OCI-LY7 (cell line): ENCODE measurements at regions not wholly inside any gene's neighbourhood (a gene's known extent, or its start where the extent isn't known, plus 50 kb on each side); places are given as distances from the start of the nearest gene placed in this dataset.

ENCODE experiments used
- EZH2phosphoT487 ChIP-seq: fragments of 200-600 bp; sonication (generic); IDR thresholded peaks from 2 replicates; pipeline ENCODE4 v1.6.1; 2018; ENCODE audit warnings: low read depth, borderline replicate concordance, mild to moderate bottlenecking, mixed run types, antibody characterized with exemption, low read length, moderate library complexity, mixed read lengths
- TF ChIP-seq, protein P1 (sequence below): fragments of 200-600 bp; sonication (generic); conservative IDR thresholded peaks from 2 replicates; pipeline ENCODE4 v1.5.1; 2014; ENCODE audit warnings: mild to moderate bottlenecking, antibody characterized with exemption, low read length, moderate library complexity, mixed read lengths

DNA sequence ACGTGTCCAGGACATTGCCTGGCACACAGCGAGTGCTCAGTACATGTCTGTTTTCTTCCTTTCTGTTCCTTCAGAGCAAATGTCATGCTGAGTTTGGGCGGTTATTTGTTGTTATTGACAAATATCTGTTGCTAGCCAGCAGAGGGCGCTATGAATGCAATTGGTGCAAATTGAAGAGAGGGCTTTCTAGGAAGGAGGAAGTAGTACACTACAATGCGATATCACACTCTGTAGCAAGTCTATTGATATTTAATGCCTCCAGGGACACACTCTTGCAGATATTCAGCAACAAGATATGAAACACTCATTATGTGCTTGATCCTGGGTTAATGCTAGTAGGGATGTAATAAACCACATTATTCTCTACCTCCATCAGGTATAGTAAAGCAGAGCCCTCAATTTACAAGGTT lies 267.3 kb upstream of the SRRM4 start:
- TF ChIP-seq, protein P1, sequence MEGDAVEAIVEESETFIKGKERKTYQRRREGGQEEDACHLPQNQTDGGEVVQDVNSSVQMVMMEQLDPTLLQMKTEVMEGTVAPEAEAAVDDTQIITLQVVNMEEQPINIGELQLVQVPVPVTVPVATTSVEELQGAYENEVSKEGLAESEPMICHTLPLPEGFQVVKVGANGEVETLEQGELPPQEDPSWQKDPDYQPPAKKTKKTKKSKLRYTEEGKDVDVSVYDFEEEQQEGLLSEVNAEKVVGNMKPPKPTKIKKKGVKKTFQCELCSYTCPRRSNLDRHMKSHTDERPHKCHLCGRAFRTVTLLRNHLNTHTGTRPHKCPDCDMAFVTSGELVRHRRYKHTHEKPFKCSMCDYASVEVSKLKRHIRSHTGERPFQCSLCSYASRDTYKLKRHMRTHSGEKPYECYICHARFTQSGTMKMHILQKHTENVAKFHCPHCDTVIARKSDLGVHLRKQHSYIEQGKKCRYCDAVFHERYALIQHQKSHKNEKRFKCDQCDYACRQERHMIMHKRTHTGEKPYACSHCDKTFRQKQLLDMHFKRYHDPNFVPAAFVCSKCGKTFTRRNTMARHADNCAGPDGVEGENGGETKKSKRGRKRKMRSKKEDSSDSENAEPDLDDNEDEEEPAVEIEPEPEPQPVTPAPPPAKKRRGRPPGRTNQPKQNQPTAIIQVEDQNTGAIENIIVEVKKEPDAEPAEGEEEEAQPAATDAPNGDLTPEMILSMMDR = peak; percentile 92
- no peak for TF ChIP-seq EZH2phosphoT487
